IMR-90 (cell line): ENCODE measurements at regions not wholly inside any gene's neighbourhood (a gene's known extent, or its start where the extent isn't known, plus 50 kb on each side); places are given as distances from the start of the nearest gene placed in this dataset.

Experiments used
- ATAC-seq: fragments of 200-7000 bp; cut with Tn5 transposase; 2 replicates; pipeline ENCODE4 v1.9.1; 2020; ENCODE audit warnings: low read depth, mild to moderate bottlenecking, moderate library complexity
- BruUV-seq: library from RNA; stranded (reverse); fragments of 400-500 nt; replicated peaks from 2 replicates; lab custom pipeline; 2021; lab: Mats Ljungman, UMichigan
- CTCF ChIA-PET: fragments of 300-600 bp; formaldehyde crosslinking; extraction: SDS; loops from one replicate; lab custom pipeline; 2021; ENCODE audit warnings: antibody characterized with exemption; lab: Yijun Ruan, JAX
- POLR2A ChIA-PET: fragments of 300-600 bp; sonication (Branson Sonifier 250); formaldehyde crosslinking; loops from one replicate; lab custom pipeline; 2022; ENCODE audit warnings: antibody characterized with exemption; ENCODE audit not compliant: unreplicated experiment; lab: Charles Lee
- DNase-seq: peaks from one replicate; pipeline ENCODE4 v3.0.0; 2013
- H2AFZ ChIP-seq: replicated peaks from 2 replicates; pipeline ENCODE3; 2013; ENCODE audit warnings: low read length, mild to moderate bottlenecking; ENCODE audit not compliant: poor library complexity
- H2AK5ac ChIP-seq: 2 replicates; pipeline ENCODE4 v1.6.1; 2013; ENCODE audit warnings: low read depth, low read length, inconsistent platforms
- H2AK9ac ChIP-seq: replicated peaks from 2 replicates; pipeline ENCODE3; 2013; ENCODE audit warnings: mild to moderate bottlenecking, low read depth, low read length, moderate library complexity; ENCODE audit not compliant: poor library complexity
- H2BK120ac ChIP-seq: 2 replicates; pipeline ENCODE4 v1.6.1; 2013; ENCODE audit warnings: low read depth, low read length, inconsistent platforms
- H2BK15ac ChIP-seq: 3 replicates; pipeline ENCODE4 v1.6.1; 2013; ENCODE audit warnings: low read depth, low read length, inconsistent platforms
- H2BK20ac ChIP-seq: 2 replicates; pipeline ENCODE4 v1.6.1; 2013; ENCODE audit warnings: low read depth, mild to moderate bottlenecking, inconsistent platforms, low read length, moderate library complexity
- H2BK5ac ChIP-seq: 2 replicates; pipeline ENCODE4 v1.6.1; 2013; ENCODE audit warnings: mild to moderate bottlenecking, low read depth, low read length, inconsistent platforms; ENCODE audit not compliant: poor library complexity, severe bottlenecking
- H3K14ac ChIP-seq: replicated peaks from 2 replicates; pipeline ENCODE4 v1.6.1; 2013; ENCODE audit warnings: low read depth, low read length, inconsistent platforms
- H3K18ac ChIP-seq: 2 replicates; pipeline ENCODE4 v1.6.1; 2013; ENCODE audit warnings: low read depth, low read length, control low read depth
- H3K23ac ChIP-seq: 2 replicates; pipeline ENCODE4 v1.6.1; 2013; ENCODE audit warnings: low read depth, low read length, inconsistent platforms
- H3K27ac ChIP-seq: 2 replicates; pipeline ENCODE4 v1.5.1; 2013; ENCODE audit warnings: mild to moderate bottlenecking, control low read depth, low read length; ENCODE audit not compliant: insufficient read depth
- H3K27me3 ChIP-seq: 2 replicates; pipeline ENCODE4 v1.6.1; 2013; ENCODE audit warnings: low read length; ENCODE audit not compliant: control insufficient read depth, insufficient read depth
- H3K36me3 ChIP-seq: 2 replicates; pipeline ENCODE4 v1.6.1; 2013; ENCODE audit warnings: low read length, mixed read lengths; ENCODE audit not compliant: control insufficient read depth, insufficient read depth
- H3K4ac ChIP-seq: 2 replicates; pipeline ENCODE4 v1.6.1; 2013; ENCODE audit warnings: low read depth, low read length, inconsistent platforms
- H3K4me1 ChIP-seq: 2 replicates; pipeline ENCODE4 v1.6.1; 2013; ENCODE audit warnings: low read length, mixed read lengths; ENCODE audit not compliant: control insufficient read depth, insufficient read depth
- H3K4me2 ChIP-seq: 2 replicates; pipeline ENCODE4 v1.6.1; 2013; ENCODE audit warnings: low read depth, mild to moderate bottlenecking, control low read depth, low read length, moderate library complexity
- H3K4me3 ChIP-seq: 2 replicates; pipeline ENCODE4 v1.5.1; 2013; ENCODE audit warnings: low read depth, mild to moderate bottlenecking, control low read depth, low read length, moderate library complexity; ENCODE audit not compliant: insufficient read depth
- H3K56ac ChIP-seq: 2 replicates; pipeline ENCODE4 v1.6.1; 2013; ENCODE audit warnings: low read length, inconsistent platforms; ENCODE audit not compliant: insufficient read depth; ENCODE audit errors: extremely low read depth
- H3K79me1 ChIP-seq, 2 experiments: 2 replicates each; pipeline ENCODE4 v1.6.1; 2013; ENCODE audit warnings: low read length in 2 of 2, inconsistent platforms in 1 of 2, low read depth in 1 of 2
- H3K9ac ChIP-seq: 2 replicates; pipeline ENCODE4 v1.6.1; 2013; ENCODE audit warnings: low read depth, low read length, control low read depth
- H3K9me1 ChIP-seq: 2 replicates; pipeline ENCODE4 v1.6.1; 2013; ENCODE audit warnings: low read length, inconsistent platforms; ENCODE audit not compliant: insufficient read depth
- H3K9me3 ChIP-seq: 2 replicates; pipeline ENCODE4 v1.6.1; 2013; ENCODE audit warnings: low read length; ENCODE audit not compliant: control insufficient read depth, insufficient read depth
- H4K20me1 ChIP-seq: 2 replicates; pipeline ENCODE4 v1.6.1; 2013; ENCODE audit warnings: low read length, inconsistent platforms; ENCODE audit not compliant: insufficient read depth
- H4K5ac ChIP-seq: 2 replicates; pipeline ENCODE4 v1.6.1; 2013; ENCODE audit warnings: mild to moderate bottlenecking, low read depth, low read length, control low read depth
- H4K8ac ChIP-seq, 2 experiments: 2 replicates each; pipeline ENCODE4 v1.6.1; 2013; ENCODE audit warnings: low read depth in 2 of 2, low read length in 2 of 2, control low read depth in 1 of 2, inconsistent platforms in 1 of 2
- H4K91ac ChIP-seq: 2 replicates; pipeline ENCODE4 v1.6.1; 2013; ENCODE audit warnings: low read depth, low read length, inconsistent platforms; ENCODE audit not compliant: insufficient read depth
- CEBPB ChIP-seq: IDR thresholded peaks from 2 replicates; pipeline ENCODE4 v1.6.1; 2012; ENCODE audit warnings: low read depth, low read length, improper control_type of control experiment
- WGBS, 2 experiments: methylation state at CpG; one replicate each; pipeline versions ENCODE4 v1.1.5 to v1.1.7; 2013; ENCODE audit warnings: missing lambda C conversion rate in 2 of 2; ENCODE audit not compliant: insufficient read length in 1 of 2; ENCODE audit errors: extremely low coverage in 2 of 2; 5-methylcytosine and 5-hydroxymethylcytosine counted together
- dilution Hi-C: fragments of 300-500 bp; cut with HindIII; formaldehyde crosslinking; loops from one replicate; pipeline ENCODE4 v1.14.3; 2018; ENCODE audit warnings: low sequenced_read_pairs; ENCODE audit not compliant: unreplicated experiment
- in situ Hi-C: fragments of 300-500 bp; cut with MboI; formaldehyde crosslinking; loops from 3 replicates; pipeline ENCODE4 v1.14.3; 2019; ENCODE audit warnings: low sequenced_read_pairs, inconsistent platforms, mixed read lengths
- intact Hi-C: fragments of 100-400 bp; cut with micrococcal nuclease; formaldehyde crosslinking; loops from 2 replicates; pipeline ENCODE4 v1.10.0; 2022
- TF ChIP-seq, protein P1 (sequence below): fragments of 150-350 bp; IDR thresholded peaks from 2 replicates; pipeline ENCODE4 v1.6.1; 2017; ENCODE audit warnings: mild to moderate bottlenecking, antibody characterized with exemption, low read length, low read depth

DNA sequence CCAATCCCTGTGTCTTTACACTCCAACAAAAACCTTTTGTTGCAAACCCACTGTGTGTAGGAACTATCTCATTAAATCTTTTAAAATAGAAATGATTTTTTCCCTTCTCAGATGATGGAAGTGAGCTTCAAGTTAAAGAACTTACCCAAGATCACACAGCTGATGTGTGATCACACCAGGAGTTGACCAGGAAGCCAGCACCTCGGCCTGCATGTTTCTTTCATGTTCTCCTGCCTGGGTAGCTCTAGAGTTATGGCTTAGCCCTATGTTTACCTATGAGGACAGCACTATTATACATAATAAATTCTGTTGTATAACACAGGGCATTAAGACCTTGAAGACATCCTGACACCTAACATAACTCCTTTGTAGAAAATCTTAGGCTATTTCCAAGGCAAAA lies 132.1 kb upstream of the KLHL25 start:
- WGBS, 2 experiments = no CpG with 5 or more reads among the region's 1 CpG
- DNase-seq = no peak
- dilution Hi-C loops (no loop called here), intact Hi-C loops (no loop called here), in situ Hi-C loops (no loop called here)
- no peak overlapping the region for H3K14ac ChIP-seq
- H3K9me3 ChIP-seq = no peaks in the 10 kb centered on the region
- no peaks in the 10 kb centered on the region for H3K4me1 ChIP-seq
- no peak overlapping the region for H2BK5ac ChIP-seq
- no peak overlapping the region for H4K91ac ChIP-seq
- H3K27ac ChIP-seq = no peak overlapping the region
- no peak overlapping the region for H3K4ac ChIP-seq
- no peaks in the 10 kb centered on the region for H3K27me3 ChIP-seq
- ATAC-seq = no peak
- no peak overlapping the region for H3K4me2 ChIP-seq
- H3K18ac ChIP-seq = no peak overlapping the region
- no peak overlapping the region for H2AK5ac ChIP-seq
- no peaks in the 10 kb centered on the region for H3K79me1 ChIP-seq
- H3K23ac ChIP-seq = no peak overlapping the region
- no peak overlapping the region for H4K8ac ChIP-seq
- no peak overlapping the region for H3K4me3 ChIP-seq
- TF ChIP-seq, protein P1, sequence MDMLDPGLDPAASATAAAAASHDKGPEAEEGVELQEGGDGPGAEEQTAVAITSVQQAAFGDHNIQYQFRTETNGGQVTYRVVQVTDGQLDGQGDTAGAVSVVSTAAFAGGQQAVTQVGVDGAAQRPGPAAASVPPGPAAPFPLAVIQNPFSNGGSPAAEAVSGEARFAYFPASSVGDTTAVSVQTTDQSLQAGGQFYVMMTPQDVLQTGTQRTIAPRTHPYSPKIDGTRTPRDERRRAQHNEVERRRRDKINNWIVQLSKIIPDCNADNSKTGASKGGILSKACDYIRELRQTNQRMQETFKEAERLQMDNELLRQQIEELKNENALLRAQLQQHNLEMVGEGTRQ = no peak
- TF ChIP-seq CEBPB = no peak
- ChIA-PET POLR2A (no interaction called here), CTCF (no interaction called here)
- no peak overlapping the region for H2BK20ac ChIP-seq
- no TSS peak for BruUV-seq
- no peak overlapping the region for H4K5ac ChIP-seq
- H2AK9ac ChIP-seq = no peak overlapping the region
- no peaks in the 10 kb centered on the region for H3K36me3 ChIP-seq
- H3K56ac ChIP-seq = no peak overlapping the region
- no peak overlapping the region for H2AFZ ChIP-seq
- no peaks in the 10 kb centered on the region for H4K20me1 ChIP-seq
- no peaks in the 10 kb centered on the region for H3K9me1 ChIP-seq
- H2BK15ac ChIP-seq = no peak overlapping the region
- no peak overlapping the region for H2BK120ac ChIP-seq
- no peak overlapping the region for H3K9ac ChIP-seq
